Activated CD4-positive, alpha-beta memory T cell treated with anti-CD3 and anti-CD28 coated beads, Interleukin-2, amount 10 ng/mL, durations not matched to agents 7 days and 5 days (primary cell): ENCODE measurements at regions not wholly inside any gene's neighbourhood (a gene's known extent, or its start where the extent isn't known, plus 50 kb on each side); places are given as distances from the start of the nearest gene placed in this dataset.

Experiments used
- CTCF ChIA-PET: fragments of 350-600 bp; sonication (Branson Sonifier 250); formaldehyde crosslinking; loops from one replicate; lab custom pipeline; 2021; ENCODE audit warnings: antibody characterized with exemption, inconsistent platforms; lab: Charles Lee
- POLR2A ChIA-PET: fragments of 350-600 bp; sonication (Branson Sonifier 250); formaldehyde crosslinking; loops from one replicate; lab custom pipeline; 2021; ENCODE audit warnings: antibody characterized with exemption; lab: Charles Lee
- DNase-seq: peaks from one replicate; pipeline ENCODE4 v3.0.0-alpha.2; 2020
- H3K27ac Mint-ChIP-seq: one replicate; pipeline ENCODE4 v1.8.0; 2021; ENCODE audit warnings: mild to moderate bottlenecking, mixed read lengths
- H3K27me3 Mint-ChIP-seq: one replicate; pipeline ENCODE4 v1.8.0; 2021; ENCODE audit warnings: mixed read lengths
- H3K36me3 Mint-ChIP-seq: one replicate; pipeline ENCODE4 v1.8.0; 2021; ENCODE audit warnings: low read depth, mixed read lengths
- H3K4me1 Mint-ChIP-seq: one replicate; pipeline ENCODE4 v1.8.0; 2021; ENCODE audit warnings: mixed read lengths
- H3K4me3 Mint-ChIP-seq: one replicate; pipeline ENCODE4 v1.8.0; 2021; ENCODE audit warnings: mild to moderate bottlenecking, mixed read lengths
- H3K9me3 Mint-ChIP-seq: one replicate; pipeline ENCODE4 v1.8.0; 2021; ENCODE audit warnings: mixed read lengths

DNA sequence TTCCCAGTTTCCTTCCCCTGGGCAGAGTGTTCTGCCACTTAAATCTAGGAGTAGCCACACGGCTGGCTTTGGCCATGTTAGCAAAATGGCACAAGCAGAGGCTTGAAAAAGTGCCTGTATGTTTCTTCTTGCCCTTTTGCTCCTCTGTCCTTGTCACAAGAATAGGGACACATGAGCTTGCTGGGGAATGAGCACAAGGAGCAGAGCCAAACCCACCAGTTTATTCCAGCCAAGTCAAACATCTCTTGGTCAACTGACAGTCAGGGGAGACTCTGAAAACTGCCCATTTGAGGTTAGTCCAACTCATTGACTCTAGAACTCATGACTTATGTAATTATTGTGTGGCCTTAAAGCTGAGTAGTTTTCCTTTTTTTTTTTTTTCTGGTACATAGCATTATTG, 739.7 kb upstream of the FZD8 start:
- Mint-ChIP-seq H3K4me3 (no peak overlapping the region), H3K27ac (no peak overlapping the region), H3K4me1 (no peaks in the 10 kb centered on the region), H3K36me3 (no peaks in the 10 kb centered on the region), H3K9me3 (peaks cover 13% of the 10 kb centered on the region), H3K27me3 (no peaks in the 10 kb centered on the region)
- CTCF ChIA-PET, result no interaction called here
- DNase-seq, result no peak
- POLR2A ChIA-PET, result no interaction called here

DNA sequence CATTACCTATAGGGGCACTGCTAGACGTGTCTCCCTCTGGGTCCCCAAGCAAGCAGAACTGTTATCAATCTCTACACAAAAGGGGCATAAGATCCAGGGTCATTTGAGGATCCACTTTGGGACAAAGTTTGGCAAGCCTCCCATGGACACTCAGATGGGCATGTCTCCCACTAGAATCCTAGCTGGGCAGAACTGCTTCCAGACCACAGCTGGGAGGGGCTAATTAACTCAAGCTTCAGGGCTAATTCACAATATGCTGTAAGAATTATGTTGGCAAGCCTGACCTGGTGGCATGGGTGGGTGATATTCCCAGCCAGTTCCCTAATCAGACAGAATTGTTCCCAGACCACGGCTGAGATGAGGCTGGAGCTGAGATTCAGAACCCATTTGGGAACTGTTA, 738.4 kb upstream of the FZD8 start:
- CTCF ChIA-PET, result no interaction called here
- POLR2A ChIA-PET, result no interaction called here
- no peaks in the 10 kb centered on the region for H3K4me1 Mint-ChIP-seq
- DNase-seq, result no peak
- peaks cover 13% of the 10 kb centered on the region for H3K9me3 Mint-ChIP-seq
- no peak overlapping the region for H3K4me3 Mint-ChIP-seq
- H3K36me3 Mint-ChIP-seq, result no peaks in the 10 kb centered on the region
- no peak overlapping the region for H3K27ac Mint-ChIP-seq
- no peaks in the 10 kb centered on the region for H3K27me3 Mint-ChIP-seq

DNA sequence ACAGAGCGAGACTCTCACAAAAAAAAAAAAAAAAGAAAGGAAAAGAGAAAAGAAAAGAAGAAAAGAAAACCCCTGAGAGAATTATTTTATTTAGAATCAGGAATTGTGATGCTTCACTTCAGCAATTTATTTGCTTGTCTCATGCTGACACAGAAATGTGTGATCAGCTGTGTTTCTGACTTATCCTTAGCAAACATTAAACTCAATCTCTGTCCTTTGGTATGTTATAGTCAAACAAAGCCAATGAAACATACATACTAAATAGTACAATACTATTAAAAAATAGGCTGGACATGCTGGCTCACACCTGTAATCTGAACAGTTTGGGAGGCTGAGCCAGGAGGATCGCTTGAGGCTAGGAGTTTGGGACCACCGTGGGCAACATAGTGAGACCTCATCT, 733.0 kb upstream of the FZD8 start:
- POLR2A ChIA-PET, result no interaction called here

DNA sequence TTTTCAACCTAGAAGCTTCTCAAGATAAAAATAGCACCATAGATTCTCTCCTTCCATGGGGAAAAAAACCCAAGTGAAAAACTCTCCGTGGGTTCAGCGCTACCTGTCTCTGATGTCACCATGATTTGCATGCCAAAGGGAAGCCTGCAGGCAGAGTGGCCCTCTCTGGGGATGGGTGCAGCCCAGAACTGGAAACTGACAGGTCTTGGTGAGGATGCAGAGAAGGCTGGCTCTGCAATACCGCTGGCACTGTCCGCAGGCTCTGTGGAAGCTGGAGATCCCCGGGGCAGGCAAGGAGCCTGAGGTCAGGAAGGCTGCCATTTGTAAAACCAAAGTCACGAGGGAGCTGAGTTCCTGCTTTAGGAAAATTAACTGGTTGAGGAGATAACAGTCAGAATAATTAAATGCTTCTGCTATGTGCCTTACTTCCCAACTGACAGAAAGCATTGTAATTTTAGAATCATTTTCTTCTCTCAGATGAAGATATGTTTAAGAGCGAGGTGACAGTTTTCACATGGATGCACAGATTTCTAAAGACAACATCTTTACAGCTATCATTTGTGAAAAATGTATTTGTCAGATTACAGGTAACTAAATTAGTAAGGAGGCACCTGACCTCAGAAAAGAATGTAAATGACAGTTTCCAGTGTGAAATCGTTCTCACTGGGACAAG, 731.5 kb upstream of the FZD8 start:
- Mint-ChIP-seq H3K27me3 (no peaks in the 10 kb centered on the region), H3K27ac (no peak overlapping the region)

More for the DNA sequence above, 733.0 kb upstream of the FZD8 start:
- Mint-ChIP-seq H3K27ac (no peak overlapping the region), H3K36me3 (no peaks in the 10 kb centered on the region), H3K4me3 (no peak overlapping the region), H3K27me3 (no peaks in the 10 kb centered on the region), H3K4me1 (no peaks in the 10 kb centered on the region), H3K9me3 (peaks cover 12% of the 10 kb centered on the region)
- CTCF ChIA-PET, result interaction anchor here (0.6 kb wide), 1 partner anchor 43 kb away, joined by 3 read pairs; no protein-coding TSS in a partner anchor
- no peak for DNase-seq

DNA sequence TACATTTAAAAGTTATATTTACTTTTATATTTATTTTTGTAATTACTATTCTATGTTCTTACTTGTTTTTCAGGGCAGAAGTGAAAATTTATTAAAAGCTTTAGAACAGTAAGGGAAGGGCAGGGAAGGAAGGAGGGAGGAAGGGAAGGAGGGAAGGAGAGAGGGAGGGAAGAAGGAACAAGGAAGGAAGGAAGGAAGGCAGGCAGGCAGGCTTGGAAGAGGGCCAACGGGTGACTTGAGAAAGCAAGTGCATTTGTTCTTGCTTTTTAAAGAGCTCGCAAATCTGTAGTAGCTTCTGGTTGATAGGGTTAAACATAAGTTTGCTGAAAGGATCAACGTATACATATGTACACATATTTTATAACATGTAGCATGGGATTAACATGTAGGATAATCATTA, 725.3 kb upstream of the FZD8 start:
- no peak for DNase-seq
- no peaks in the 10 kb centered on the region for H3K4me1 Mint-ChIP-seq
- POLR2A ChIA-PET, result no interaction called here
- peaks cover 15% of the 10 kb centered on the region for H3K9me3 Mint-ChIP-seq
- H3K36me3 Mint-ChIP-seq, result no peaks in the 10 kb centered on the region
- no peak overlapping the region for H3K4me3 Mint-ChIP-seq
- CTCF ChIA-PET, result no interaction called here
- H3K27me3 Mint-ChIP-seq, result no peaks in the 10 kb centered on the region
- H3K27ac Mint-ChIP-seq, result no peak overlapping the region

More for the DNA sequence above, 731.5 kb upstream of the FZD8 start:
- Mint-ChIP-seq H3K9me3 (peaks cover 11% of the 10 kb centered on the region), H3K36me3 (no peaks in the 10 kb centered on the region), H3K4me3 (no peak overlapping the region), H3K4me1 (no peaks in the 10 kb centered on the region)
- ChIA-PET POLR2A (no interaction called here), CTCF (no interaction called here)
- DNase-seq, result no peak

DNA sequence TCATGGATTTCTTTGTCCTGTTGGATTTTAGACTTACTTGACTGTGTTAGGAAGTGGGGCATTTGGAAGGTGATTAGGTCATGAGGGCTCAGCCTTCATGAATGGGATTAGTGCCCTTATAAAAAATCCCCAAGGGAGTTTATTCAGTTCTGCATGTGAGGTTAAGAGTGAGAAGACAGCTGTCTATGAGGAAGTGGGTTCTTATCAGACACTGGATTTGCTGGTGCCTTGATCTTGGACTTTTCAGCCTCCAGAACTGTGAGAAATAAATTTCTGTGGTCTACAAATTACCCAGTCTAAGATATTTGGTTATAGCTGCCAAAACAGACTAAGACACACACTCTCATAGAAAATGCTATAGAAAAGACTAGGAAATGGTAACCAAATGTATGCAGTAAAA, 724.7 kb upstream of the FZD8 start:
- DNase-seq, result no peak
- Mint-ChIP-seq H3K9me3 (peaks cover 15% of the 10 kb centered on the region), H3K4me1 (no peaks in the 10 kb centered on the region), H3K27ac (no peak overlapping the region), H3K4me3 (no peak overlapping the region), H3K36me3 (no peaks in the 10 kb centered on the region), H3K27me3 (no peaks in the 10 kb centered on the region)
- ChIA-PET CTCF (no interaction called here), POLR2A (no interaction called here)

DNA sequence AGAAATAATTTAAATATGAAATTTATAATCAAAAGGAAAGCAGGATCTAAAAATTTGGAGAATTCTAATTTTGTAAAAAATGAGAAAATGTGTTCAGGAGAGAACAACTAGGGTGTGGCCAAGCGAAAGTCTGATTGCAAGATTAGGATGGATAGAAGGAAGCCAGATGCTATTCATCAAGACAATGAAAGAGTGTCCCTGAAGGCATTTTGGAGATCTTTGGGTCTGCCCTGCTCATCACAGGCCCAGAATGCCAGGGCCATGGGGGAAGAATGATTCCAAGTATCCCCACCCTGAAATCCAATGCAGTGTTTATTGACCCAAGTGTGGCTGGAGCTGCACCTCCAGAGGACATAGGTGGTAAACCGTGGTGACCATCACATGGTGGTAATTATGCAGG, 724.0 kb upstream of the FZD8 start:
- Mint-ChIP-seq H3K36me3 (no peaks in the 10 kb centered on the region), H3K27me3 (no peaks in the 10 kb centered on the region), H3K27ac (no peak overlapping the region), H3K4me1 (no peaks in the 10 kb centered on the region), H3K9me3 (peaks cover 15% of the 10 kb centered on the region), H3K4me3 (no peak overlapping the region)
- DNase-seq, result no peak
- ChIA-PET CTCF (no interaction called here), POLR2A (no interaction called here)

DNA sequence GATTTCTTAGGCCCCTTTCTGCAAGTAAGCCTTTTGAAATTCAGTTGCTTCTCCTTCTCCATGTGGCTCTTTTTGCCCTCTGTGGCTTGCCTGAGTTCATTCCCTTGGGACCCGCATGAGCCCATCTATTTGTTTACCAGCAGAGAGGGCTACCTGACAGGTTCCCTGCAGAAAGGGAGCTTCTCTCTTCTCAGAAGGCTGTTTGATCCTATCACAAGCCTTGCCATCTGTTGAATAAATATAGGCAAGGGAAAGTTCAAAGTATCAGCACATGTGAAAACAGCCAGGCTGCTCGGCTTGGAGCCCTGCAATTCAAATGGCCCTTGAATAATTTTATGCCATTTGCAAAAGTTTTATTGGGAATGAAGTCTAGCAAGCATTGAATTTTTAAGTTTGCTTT, 720.2 kb upstream of the FZD8 start:
- ChIA-PET CTCF (no interaction called here), POLR2A (no interaction called here)
- Mint-ChIP-seq H3K9me3 (peaks cover 8% of the 10 kb centered on the region), H3K36me3 (no peaks in the 10 kb centered on the region), H3K4me3 (no peak overlapping the region), H3K27ac (no peak overlapping the region), H3K27me3 (no peaks in the 10 kb centered on the region), H3K4me1 (no peaks in the 10 kb centered on the region)
- no peak for DNase-seq

DNA sequence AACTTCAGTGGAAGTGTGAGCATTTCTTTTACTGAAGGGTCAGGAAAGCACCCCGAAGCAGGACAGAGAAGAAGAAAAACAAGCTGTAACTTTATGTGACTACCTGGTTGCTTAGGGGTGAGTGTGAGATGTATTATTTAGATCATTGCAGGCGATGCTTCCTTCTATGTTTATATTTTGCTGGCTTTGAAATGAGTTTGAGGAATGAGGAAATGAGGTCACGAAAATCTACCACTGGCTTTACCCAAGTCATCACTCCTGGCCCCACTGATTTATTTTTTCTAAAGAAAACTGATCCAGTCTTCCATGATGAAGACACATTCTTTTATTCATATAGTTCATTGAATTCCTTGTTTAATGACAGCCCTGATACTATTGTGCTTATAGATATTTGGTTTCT, 716.6 kb upstream of the FZD8 start:
- no peak overlapping the region for H3K4me3 Mint-ChIP-seq
- ChIA-PET CTCF (no interaction called here), POLR2A (no interaction called here)
- H3K9me3 Mint-ChIP-seq, result peaks cover 5% of the 10 kb centered on the region
- H3K36me3 Mint-ChIP-seq, result no peaks in the 10 kb centered on the region
- H3K27me3 Mint-ChIP-seq, result no peaks in the 10 kb centered on the region
- H3K27ac Mint-ChIP-seq, result no peak overlapping the region
- no peak for DNase-seq
- H3K4me1 Mint-ChIP-seq, result no peaks in the 10 kb centered on the region

DNA sequence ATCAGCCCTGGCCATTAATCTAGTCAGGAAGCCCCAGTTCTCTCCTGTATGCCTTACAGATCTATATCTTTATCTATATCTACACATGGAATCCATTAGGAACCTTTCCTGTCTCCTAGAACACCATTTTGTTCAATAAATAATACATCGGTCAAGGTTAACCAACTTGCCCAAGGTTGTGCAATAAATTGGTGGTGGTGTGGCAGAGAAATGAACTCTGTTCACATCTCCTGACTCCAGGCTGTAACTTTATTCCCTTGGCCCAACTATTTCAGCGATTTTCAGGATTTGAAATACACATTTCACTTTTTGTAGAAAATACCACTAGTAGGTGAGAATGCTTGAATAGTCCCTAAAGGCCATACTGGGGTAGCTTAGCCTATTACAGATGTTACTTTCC, 712.5 kb upstream of the FZD8 start:
- DNase-seq, result no peak
- CTCF ChIA-PET, result no interaction called here
- Mint-ChIP-seq H3K36me3 (no peaks in the 10 kb centered on the region), H3K4me3 (no peak overlapping the region), H3K4me1 (no peaks in the 10 kb centered on the region), H3K27me3 (no peaks in the 10 kb centered on the region), H3K27ac (no peak overlapping the region), H3K9me3 (peaks cover 7% of the 10 kb centered on the region)
- POLR2A ChIA-PET, result no interaction called here

DNA sequence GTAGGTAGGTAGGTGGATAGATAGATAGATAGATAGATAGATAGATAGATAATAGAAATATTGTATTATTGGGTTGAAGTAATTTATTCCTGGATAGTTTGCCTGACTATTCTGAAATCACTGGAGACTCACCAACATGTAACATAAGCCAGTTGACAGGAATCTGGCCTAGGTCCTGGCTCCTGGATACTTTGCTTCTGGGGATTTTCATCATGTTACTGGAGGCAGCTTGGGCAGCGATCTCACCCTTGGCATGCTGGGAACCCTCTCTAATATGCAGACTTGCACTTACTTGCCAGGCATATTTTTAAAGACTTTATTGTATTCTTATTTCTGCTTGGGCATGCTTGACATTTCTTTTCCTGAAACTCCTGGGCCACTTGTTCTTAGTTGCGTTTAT, 709.1 kb upstream of the FZD8 start:
- CTCF ChIA-PET, result no interaction called here
- H3K27ac Mint-ChIP-seq, result no peak overlapping the region
- no peak for DNase-seq
- POLR2A ChIA-PET, result no interaction called here
- H3K27me3 Mint-ChIP-seq, result no peaks in the 10 kb centered on the region
- H3K36me3 Mint-ChIP-seq, result no peaks in the 10 kb centered on the region
- H3K4me3 Mint-ChIP-seq, result no peak overlapping the region
- no peaks in the 10 kb centered on the region for H3K4me1 Mint-ChIP-seq
- H3K9me3 Mint-ChIP-seq, result peaks cover 6% of the 10 kb centered on the region

DNA sequence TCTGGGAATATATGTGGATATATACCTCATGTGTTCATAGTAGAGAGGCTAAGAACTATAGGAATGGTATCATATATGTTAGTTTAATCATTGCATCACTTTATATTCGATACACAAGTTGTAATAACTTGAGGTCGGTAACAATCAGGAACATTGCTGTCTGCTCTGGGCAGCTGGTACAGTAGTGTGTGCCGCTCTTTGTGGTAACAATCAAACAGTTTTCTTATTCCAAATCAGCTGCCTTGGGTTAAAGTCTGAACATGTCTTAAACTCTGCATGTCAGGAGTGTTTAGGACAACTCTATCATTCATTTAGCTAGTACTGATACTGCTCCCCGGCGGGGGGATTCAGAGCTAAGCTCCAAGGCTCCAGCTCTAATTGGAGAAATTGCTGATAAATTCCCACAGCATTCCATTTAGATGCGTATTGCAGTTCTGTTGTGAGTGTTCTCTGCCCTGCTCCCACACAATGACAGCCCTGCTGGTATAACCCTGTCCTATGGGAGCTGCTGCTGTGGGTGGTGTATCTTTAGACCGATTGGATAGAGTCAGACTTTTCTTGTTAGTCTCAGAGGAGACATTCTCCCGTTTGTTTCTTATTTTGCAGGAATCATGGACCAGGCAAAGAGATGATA, 707.5 kb upstream of the FZD8 start:
- Mint-ChIP-seq H3K27me3 (no peaks in the 10 kb centered on the region), H3K9me3 (peaks cover 2% of the 10 kb centered on the region), H3K4me3 (no peak overlapping the region), H3K27ac (no peak overlapping the region), H3K36me3 (no peaks in the 10 kb centered on the region), H3K4me1 (no peaks in the 10 kb centered on the region)
- POLR2A ChIA-PET, result no interaction called here
- DNase-seq, result no peak
- CTCF ChIA-PET, result no interaction called here

DNA sequence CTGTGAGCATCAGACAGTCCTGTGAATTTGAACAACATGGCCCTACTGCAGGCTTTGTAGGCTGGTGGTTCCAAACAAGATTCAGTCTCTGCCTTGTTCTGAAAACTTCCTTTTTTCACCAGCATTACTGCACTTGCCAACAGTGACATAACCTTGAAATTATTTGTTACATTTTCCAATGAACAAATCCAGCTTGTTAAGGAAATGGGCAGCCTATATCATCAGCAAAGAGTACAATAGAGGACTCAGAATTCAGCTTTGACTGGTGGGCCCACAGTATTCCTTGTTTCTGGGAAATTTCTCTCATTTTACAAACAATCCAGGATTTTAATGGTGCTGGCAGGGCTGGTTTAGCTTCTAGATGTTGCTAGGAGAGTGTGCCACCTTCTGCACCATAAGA, 703.7 kb upstream of the FZD8 start:
- Mint-ChIP-seq H3K27ac (no peak overlapping the region), H3K9me3 (peaks cover 5% of the 10 kb centered on the region), H3K4me3 (no peak overlapping the region), H3K27me3 (no peaks in the 10 kb centered on the region), H3K36me3 (no peaks in the 10 kb centered on the region), H3K4me1 (no peaks in the 10 kb centered on the region)
- no peak for DNase-seq
- ChIA-PET POLR2A (no interaction called here), CTCF (no interaction called here)

DNA sequence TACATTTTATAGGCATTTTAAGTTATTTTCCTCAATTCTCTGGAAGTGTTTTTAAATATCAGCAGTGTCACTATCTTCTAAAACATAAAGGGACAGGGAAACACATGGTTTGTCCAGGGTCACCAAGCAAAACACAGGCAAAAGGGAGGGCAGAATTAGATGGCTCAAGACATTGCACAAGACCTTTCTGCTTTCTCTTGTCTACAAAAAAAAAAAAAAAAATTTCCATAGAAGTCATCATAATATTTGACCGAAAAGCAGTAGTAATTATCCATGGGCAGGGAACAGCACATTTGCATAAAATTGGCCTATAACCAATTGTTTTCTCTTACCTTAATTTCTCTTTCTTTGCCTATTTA, 703.1 kb upstream of the FZD8 start:
- ChIA-PET CTCF (no interaction called here), POLR2A (no interaction called here)
- Mint-ChIP-seq H3K27me3 (no peaks in the 10 kb centered on the region), H3K36me3 (no peaks in the 10 kb centered on the region), H3K4me3 (no peak overlapping the region), H3K4me1 (no peaks in the 10 kb centered on the region), H3K27ac (no peak overlapping the region), H3K9me3 (peaks cover 8% of the 10 kb centered on the region)
- no peak for DNase-seq
